AG04450 (cell line): ENCODE measurements at regions not wholly inside any gene's neighbourhood (a gene's known extent, or its start where the extent isn't known, plus 50 kb on each side); places are given as distances from the start of the nearest gene placed in this dataset.

Experiments used
- CTCF ChIA-PET: fragments of 300-600, 350-600 bp; formaldehyde crosslinking; extraction: SDS; loops from one replicate; lab custom pipeline; 2022; ENCODE audit warnings: antibody characterized with exemption, inconsistent platforms; lab: Charles Lee
- POLR2A ChIA-PET: fragments of 350-600 bp; formaldehyde crosslinking; extraction: SDS; loops from one replicate; lab custom pipeline; 2021; ENCODE audit warnings: antibody characterized with exemption, inconsistent platforms; lab: Yijun Ruan, JAX
- DNase-seq: peaks from one replicate; pipeline ENCODE4 v3.0.0-alpha.2; 2011; ENCODE audit warnings: low read depth, low spot score
- H3K27ac ChIP-seq: one replicate; pipeline ENCODE4 v1.5.1; 2012; ENCODE audit warnings: low read depth, low read length, control low read depth
- H3K27me3 ChIP-seq: one replicate; pipeline ENCODE4 v1.6.0; 2012; ENCODE audit warnings: low read length; ENCODE audit not compliant: control insufficient read depth, insufficient read depth
- H3K4me3 ChIP-seq: 2 replicates; pipeline ENCODE4 v1.5.1; 2011; ENCODE audit warnings: mild to moderate bottlenecking, low read depth, low read length, control low read depth
- H3K9me3 ChIP-seq: 2 replicates; pipeline ENCODE4 v1.5.1; 2012; ENCODE audit warnings: low read length; ENCODE audit not compliant: control insufficient read depth, insufficient read depth
- TF ChIP-seq, protein P1 (sequence below): IDR thresholded peaks from 2 replicates; pipeline ENCODE4 v1.5.1; 2011; ENCODE audit warnings: low read depth, low read length, control low read depth, inconsistent platforms

DNA sequence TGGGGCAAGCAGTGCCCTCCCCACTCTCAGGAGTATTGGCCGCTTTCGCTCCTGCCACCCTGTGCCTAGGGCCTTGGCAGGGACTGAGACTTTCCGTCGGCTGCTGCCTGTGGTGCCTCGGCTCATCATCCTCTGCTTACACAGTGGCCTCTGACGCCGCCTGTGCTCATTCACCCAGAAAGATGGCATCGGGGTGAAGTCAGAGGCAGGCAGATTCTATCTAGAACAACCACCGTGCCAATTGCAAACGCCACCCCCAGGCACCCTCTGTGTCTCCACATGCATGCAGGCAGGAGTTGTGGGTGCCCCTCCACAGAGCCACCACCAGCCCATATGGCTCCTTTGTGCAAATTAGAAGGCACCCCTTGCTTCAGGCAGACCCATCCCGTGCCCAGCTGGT, 154.2 kb upstream of the GSE1 start:
- H3K4me3 ChIP-seq: no peak overlapping the region
- H3K9me3 ChIP-seq: no peaks in the 10 kb centered on the region; the same call in 1 of the 2 replicates
- DNase-seq: no peak
- H3K27me3 ChIP-seq: no peaks in the 10 kb centered on the region
- H3K27ac ChIP-seq: no peak overlapping the region
- ChIA-PET POLR2A (no interaction called here), CTCF (no interaction called here)
- TF ChIP-seq, protein P1, sequence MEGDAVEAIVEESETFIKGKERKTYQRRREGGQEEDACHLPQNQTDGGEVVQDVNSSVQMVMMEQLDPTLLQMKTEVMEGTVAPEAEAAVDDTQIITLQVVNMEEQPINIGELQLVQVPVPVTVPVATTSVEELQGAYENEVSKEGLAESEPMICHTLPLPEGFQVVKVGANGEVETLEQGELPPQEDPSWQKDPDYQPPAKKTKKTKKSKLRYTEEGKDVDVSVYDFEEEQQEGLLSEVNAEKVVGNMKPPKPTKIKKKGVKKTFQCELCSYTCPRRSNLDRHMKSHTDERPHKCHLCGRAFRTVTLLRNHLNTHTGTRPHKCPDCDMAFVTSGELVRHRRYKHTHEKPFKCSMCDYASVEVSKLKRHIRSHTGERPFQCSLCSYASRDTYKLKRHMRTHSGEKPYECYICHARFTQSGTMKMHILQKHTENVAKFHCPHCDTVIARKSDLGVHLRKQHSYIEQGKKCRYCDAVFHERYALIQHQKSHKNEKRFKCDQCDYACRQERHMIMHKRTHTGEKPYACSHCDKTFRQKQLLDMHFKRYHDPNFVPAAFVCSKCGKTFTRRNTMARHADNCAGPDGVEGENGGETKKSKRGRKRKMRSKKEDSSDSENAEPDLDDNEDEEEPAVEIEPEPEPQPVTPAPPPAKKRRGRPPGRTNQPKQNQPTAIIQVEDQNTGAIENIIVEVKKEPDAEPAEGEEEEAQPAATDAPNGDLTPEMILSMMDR: no peak

GRCh38 chr16:85459529-85460251, 153.4 kb upstream of the GSE1 start:
- ChIA-PET CTCF (no interaction called here), POLR2A (interaction anchor here (1.7 kb wide), 1 partner anchor 55 kb away, joined by 16 read pairs; no protein-coding TSS in a partner anchor)
- Histone ChIP-seq H3K27me3 (no peaks in the 10 kb centered on the region), H3K9me3 (no peaks in the 10 kb centered on the region; the same call in 1 of the 2 replicates), H3K4me3 (no peak overlapping the region), H3K27ac (no peak overlapping the region)
- DNase-seq: no peak
- TF ChIP-seq, protein P1: no peak

DNA sequence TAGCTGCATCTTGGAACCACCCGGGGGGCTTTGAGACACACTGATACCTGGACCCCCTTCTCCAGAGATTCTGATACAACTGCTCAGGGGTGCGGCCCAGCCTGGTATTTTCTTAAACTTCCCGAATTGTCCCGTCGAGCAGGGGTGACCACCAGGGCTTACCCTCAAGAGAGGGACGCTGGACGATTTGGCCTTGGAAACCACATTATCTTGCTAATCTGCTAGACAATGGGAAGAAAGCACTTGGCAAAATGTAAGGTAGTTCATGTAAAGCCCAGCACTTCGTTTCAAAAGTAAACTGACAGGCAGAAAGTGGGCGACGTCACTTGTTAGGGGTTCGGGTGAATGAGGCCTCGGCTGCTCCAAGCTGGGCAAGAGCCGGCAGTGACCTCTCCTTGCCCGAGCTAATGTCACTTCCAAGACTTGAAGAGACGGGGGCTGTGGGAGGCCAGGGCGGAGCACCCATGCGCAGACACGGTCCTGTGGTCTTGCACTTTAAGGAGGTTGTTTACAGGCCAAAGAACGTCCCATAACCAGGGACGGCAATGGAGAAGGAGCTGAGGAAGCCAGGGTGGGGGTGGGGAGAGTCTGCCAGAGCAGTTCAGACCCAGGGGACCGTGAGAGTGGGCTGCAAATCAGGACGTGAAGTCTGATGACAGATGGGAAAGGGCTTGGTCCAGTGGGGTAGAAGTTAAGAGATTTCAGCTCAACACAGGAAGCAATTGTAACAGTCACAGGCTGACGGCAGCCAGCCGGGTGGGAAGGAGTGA, 152.7 kb upstream of the GSE1 start:
- TF ChIP-seq, protein P1: no peak
- Histone ChIP-seq H3K4me3 (no peak overlapping the region), H3K27ac (peak overlapping the region; percentile 47), H3K27me3 (no peaks in the 10 kb centered on the region), H3K9me3 (no peaks in the 10 kb centered on the region; the same call in 1 of the 2 replicates)
- CTCF ChIA-PET: interaction anchor here (1.4 kb wide), 1 partner anchor 155 kb away, joined by 3 read pairs; no protein-coding TSS in a partner anchor
- DNase-seq: no peak
- POLR2A ChIA-PET: interaction anchor here (1.7 kb wide), 1 partner anchor 54 kb away, joined by 16 read pairs; no protein-coding TSS in a partner anchor

- no peak overlapping the region for H3K4me3 ChIP-seq
- ChIA-PET CTCF (interaction anchor here (1.4 kb wide), 1 partner anchor 155 kb away, joined by 3 read pairs; no protein-coding TSS in a partner anchor), POLR2A (interaction anchor here (1.7 kb wide), 1 partner anchor 53 kb away, joined by 16 read pairs; no protein-coding TSS in a partner anchor)
- peak overlapping the region; percentile 47 for H3K27ac ChIP-seq
- H3K9me3 ChIP-seq: no peaks in the 10 kb centered on the region; the same call in 1 of the 2 replicates
- DNase-seq: peak; percentile 10
- H3K27me3 ChIP-seq: no peaks in the 10 kb centered on the region
- TF ChIP-seq, protein P1: no peak
Observed at GRCh38 chr16:85461022-85461813, 151.9 kb upstream of the GSE1 start.
